A172 (cell line): ENCODE measurements at regions not wholly inside any gene's neighbourhood (a gene's known extent, or its start where the extent isn't known, plus 50 kb on each side); places are given as distances from the start of the nearest gene placed in this dataset.
"Not testable (repeated sequence)": the region's sequence is repeated elsewhere in the genome, so short reads cannot be mapped to it uniquely, and the experiment has no call there.

Source experiments
- DNase-seq: peaks from one replicate; pipeline ENCODE4 v3.0.0-alpha.2; 2015; ENCODE audit warnings: low spot score

GRCh38 chr9:40906879-40907278 lies 221.6 kb downstream of the FOXD4L6 start:
- DNase-seq: not testable (repeated sequence)

- not testable (repeated sequence) for DNase-seq
These were observed 236.2 kb downstream of the FOXD4L6 start for GRCh38 chr9:40892315-40892714.

GRCh38 chr9:40885858-40886257 lies 242.6 kb downstream of the FOXD4L6 start:
- DNase-seq: not testable (repeated sequence)

- DNase-seq: not testable (repeated sequence)
These were observed 243.5 kb downstream of the FOXD4L6 start for GRCh38 chr9:40884902-40885490.

- DNase-seq: no peak
These were observed 244.2 kb downstream of the FOXD4L6 start for GRCh38 chr9:40884072-40884901.

- not testable (repeated sequence) for DNase-seq
These were observed 244.9 kb downstream of the FOXD4L6 start for GRCh38 chr9:40883423-40884071.

- not testable (repeated sequence) for DNase-seq
These were observed 254.7 kb downstream of the FOXD4L6 start for GRCh38 chr9:40873753-40874295.

GRCh38 chr9:40868437-40868836 lies 260.0 kb downstream of the FOXD4L6 start:
- not testable (repeated sequence) for DNase-seq
